ENCODE measurements at regions not wholly inside any gene's neighbourhood (a gene's known extent, or its start where the extent isn't known, plus 50 kb on each side); places are given as distances from the start of the nearest gene placed in this dataset.
"Not testable (repeated sequence)": the region's sequence is repeated elsewhere in the genome, so short reads cannot be mapped to it uniquely, and the experiment has no call there.

DNA sequence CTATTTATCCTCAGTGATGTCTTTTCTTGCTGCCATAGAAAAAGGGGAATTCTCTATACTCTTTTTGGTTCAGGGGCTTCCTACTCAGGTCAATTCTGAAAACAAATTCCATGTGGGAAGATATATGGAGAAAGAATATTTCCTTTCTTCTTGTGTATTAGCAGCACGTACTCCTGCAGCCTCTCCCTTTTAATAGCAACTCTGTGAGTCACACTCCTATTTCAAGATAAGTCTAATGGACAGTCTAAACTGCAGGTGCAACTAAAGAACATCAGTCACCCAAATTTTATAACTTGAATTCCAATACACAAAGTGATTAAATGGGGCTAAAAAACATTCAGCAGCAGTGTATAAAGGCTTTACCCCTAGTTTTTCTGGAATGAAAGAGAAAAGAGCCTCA lies 942.2 kb downstream of the CNTNAP5 start:
- no peaks in the 10 kb centered on the region for H3K36me3 Mint-ChIP-seq (ENCODE audit: low read depth)
- H3K4me3 Mint-ChIP-seq (ENCODE audit: low read depth) = no peak overlapping the region
- H3K27me3 Mint-ChIP-seq (ENCODE audit: low read depth) = no peaks in the 10 kb centered on the region
- DNase-seq (ENCODE audit: low spot score) = no peak
- no peaks in the 10 kb centered on the region for H3K9me3 Mint-ChIP-seq
- H3K27ac Mint-ChIP-seq = no peak overlapping the region
- no peaks in the 10 kb centered on the region for H3K4me1 Mint-ChIP-seq (ENCODE audit: low read depth)
- intact Hi-C loops (cut with micrococcal nuclease) = no loop called here

DNA sequence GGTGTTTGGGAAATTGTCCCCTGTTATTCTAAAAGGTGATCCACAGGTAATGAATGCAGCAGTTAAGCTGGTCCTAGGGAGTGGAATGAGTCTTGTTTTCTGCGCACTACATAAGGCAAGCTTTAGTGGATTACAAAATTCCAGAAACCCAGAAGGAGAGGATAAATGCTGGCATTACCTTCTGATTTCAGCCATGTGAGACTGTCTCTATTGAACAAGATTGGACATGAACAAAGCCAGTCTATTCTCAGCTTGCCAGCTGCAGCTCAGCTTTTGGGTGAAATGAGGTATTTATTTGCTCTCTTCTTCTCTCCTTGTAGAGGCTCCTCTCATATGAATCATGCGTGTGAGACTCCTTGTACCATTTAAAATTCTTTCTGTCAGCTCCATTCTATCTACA lies 944.9 kb downstream of the CNTNAP5 start:
- Mint-ChIP-seq H3K27me3 (ENCODE audit: low read depth) (no peaks in the 10 kb centered on the region), H3K9me3 (no peaks in the 10 kb centered on the region), H3K27ac (no peak overlapping the region), H3K36me3 (ENCODE audit: low read depth) (no peaks in the 10 kb centered on the region), H3K4me3 (ENCODE audit: low read depth) (no peak overlapping the region), H3K4me1 (ENCODE audit: low read depth) (no peaks in the 10 kb centered on the region)
- no peak for DNase-seq (ENCODE audit: low spot score)
- intact Hi-C loops (cut with micrococcal nuclease) = no loop called here

DNA sequence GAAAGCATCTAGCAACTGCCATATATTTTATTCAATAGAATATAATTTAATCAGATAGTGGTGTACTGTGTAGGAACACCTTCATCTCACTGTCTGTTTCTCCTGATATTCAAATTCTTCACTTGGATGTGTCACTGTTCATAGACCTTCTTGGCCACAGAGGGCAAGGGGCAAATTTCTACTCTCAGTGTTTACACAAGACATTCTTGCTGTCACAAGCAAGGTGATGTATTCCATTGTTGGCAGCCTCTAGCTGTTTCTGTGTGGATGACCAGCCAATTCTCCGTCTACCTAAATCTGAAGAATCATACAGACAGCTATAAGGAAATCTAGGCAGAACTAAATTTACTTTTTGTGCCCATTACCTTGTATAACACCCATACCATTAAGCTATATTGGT lies 948.3 kb downstream of the CNTNAP5 start:
- intact Hi-C loops (cut with micrococcal nuclease) = no loop called here
- Mint-ChIP-seq H3K36me3 (ENCODE audit: low read depth) (no peaks in the 10 kb centered on the region), H3K27ac (no peak overlapping the region), H3K9me3 (peaks cover 11% of the 10 kb centered on the region), H3K4me3 (ENCODE audit: low read depth) (no peak overlapping the region), H3K27me3 (ENCODE audit: low read depth) (no peaks in the 10 kb centered on the region), H3K4me1 (ENCODE audit: low read depth) (no peaks in the 10 kb centered on the region)
- DNase-seq (ENCODE audit: low spot score) = no peak

DNA sequence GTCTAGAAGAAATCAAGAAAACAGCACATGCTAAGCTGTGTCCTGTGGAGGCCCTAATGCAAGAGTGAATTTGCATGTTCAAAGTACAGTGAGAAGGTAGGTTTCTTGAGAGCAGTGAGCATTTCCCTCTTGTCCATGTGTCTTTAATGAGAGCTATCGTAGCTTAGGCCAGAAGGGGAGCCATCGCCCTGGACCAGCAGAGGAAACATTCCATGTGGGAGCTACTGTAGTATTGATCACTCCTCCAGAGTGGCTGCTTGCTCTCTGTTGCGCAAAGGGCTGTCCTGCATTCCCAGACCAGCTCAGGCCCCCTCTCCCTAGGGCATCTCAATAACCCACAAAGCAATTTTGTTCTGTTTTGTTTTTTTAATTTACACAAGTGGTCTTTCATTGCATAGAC lies 950.1 kb downstream of the CNTNAP5 start:
- intact Hi-C loops (cut with micrococcal nuclease) = no loop called here
- Mint-ChIP-seq H3K4me3 (ENCODE audit: low read depth) (no peak overlapping the region), H3K4me1 (ENCODE audit: low read depth) (no peaks in the 10 kb centered on the region), H3K9me3 (peaks cover 11% of the 10 kb centered on the region), H3K27me3 (ENCODE audit: low read depth) (no peaks in the 10 kb centered on the region), H3K36me3 (ENCODE audit: low read depth) (no peaks in the 10 kb centered on the region), H3K27ac (no peak overlapping the region)
- no peak for DNase-seq (ENCODE audit: low spot score)

DNA sequence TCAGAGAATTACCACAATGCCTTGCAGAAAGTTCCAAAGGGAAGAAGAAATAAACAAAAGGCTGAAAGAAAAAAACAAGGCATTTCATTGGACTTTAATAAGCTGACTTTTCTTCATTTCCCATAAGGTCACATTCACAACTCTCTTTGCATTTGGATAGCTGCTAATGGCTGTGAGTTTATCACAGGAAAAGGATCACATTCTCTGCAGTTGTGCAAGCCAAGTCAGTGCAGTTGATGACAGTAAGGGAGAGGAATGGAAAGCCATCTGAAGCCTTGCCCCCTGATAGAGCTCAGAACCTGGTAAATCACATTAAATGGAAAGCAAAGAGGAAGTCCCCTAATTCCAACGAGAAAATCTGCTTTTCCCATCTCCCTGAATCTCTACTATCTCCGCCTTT lies 950.6 kb downstream of the CNTNAP5 start:
- no peak overlapping the region for H3K4me3 Mint-ChIP-seq (ENCODE audit: low read depth)
- no peaks in the 10 kb centered on the region for H3K36me3 Mint-ChIP-seq (ENCODE audit: low read depth)
- intact Hi-C loops (cut with micrococcal nuclease) = no loop called here
- H3K27me3 Mint-ChIP-seq (ENCODE audit: low read depth) = no peaks in the 10 kb centered on the region
- H3K9me3 Mint-ChIP-seq = peaks cover 11% of the 10 kb centered on the region
- no peak overlapping the region for H3K27ac Mint-ChIP-seq
- no peak for DNase-seq (ENCODE audit: low spot score)
- H3K4me1 Mint-ChIP-seq (ENCODE audit: low read depth) = no peaks in the 10 kb centered on the region

DNA sequence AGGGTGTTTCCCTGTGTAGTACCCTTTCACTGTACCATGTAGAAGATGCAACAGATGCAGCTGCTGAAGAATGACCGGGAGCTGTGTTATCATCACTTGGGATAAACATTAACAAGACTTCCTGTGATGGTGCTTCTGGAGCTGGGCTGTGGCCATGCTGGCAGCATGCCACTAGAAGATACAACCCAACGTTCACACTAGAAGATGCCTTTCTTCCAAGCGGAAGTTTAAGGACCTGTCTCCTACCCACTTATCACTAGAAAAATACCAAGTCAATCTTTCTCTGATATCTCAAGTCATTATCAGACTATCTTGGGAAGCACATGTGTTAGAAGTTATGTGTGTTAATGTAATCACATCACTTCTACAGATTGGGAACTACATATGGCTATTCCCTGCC lies 953.5 kb downstream of the CNTNAP5 start:
- DNase-seq (ENCODE audit: low spot score) = no peak
- intact Hi-C loops (cut with micrococcal nuclease) = no loop called here
- H3K27me3 Mint-ChIP-seq (ENCODE audit: low read depth) = no peaks in the 10 kb centered on the region

DNA sequence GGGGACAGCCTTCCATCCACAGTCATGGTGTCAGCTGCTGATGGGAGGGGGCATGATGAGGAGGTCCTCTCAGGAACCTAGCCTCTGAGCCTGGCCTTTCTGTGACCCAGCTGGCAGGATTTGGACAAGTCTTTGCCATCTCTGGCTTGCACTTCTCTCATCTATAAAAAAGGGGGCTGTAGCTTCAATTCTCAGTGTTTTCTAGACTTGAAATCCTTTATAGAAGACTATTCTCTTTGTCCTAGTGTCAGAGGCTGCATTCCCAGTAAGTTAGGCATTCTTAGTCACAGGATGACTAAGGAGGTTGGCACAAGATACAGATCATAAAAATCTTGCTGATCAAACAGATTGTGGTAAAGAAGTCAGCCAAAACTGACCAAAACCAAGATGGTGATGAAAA lies 958.5 kb downstream of the CNTNAP5 start:
- no peak for DNase-seq (ENCODE audit: low spot score)
- no peak overlapping the region for H3K4me3 Mint-ChIP-seq (ENCODE audit: low read depth)
- H3K36me3 Mint-ChIP-seq (ENCODE audit: low read depth) = no peaks in the 10 kb centered on the region

More for the DNA sequence above, 953.5 kb downstream of the CNTNAP5 start:
- Mint-ChIP-seq H3K9me3 (peaks cover 11% of the 10 kb centered on the region), H3K27ac (no peak overlapping the region), H3K36me3 (ENCODE audit: low read depth) (no peaks in the 10 kb centered on the region), H3K4me3 (ENCODE audit: low read depth) (no peak overlapping the region), H3K4me1 (ENCODE audit: low read depth) (no peaks in the 10 kb centered on the region)

DNA sequence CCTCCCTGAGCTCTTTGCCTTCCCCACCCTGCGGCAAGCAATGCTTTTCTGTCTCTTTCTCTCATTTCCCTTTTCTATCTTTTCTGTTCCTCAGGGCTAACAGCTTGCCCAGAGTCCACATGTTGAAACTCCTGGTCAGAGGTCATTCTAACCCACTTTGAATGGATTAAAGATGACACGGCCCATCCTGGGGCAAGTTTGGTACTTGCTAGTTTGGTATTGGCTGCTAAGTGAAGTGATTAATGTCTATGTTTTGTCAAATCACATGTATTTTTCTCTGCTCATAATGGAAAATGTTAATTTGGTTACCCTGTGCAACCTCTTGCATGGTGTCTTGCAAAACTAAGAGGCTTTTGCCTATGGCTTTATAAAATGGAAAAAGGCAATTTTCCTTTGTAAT lies 960.2 kb downstream of the CNTNAP5 start:
- Mint-ChIP-seq H3K27ac (no peak overlapping the region), H3K27me3 (ENCODE audit: low read depth) (no peaks in the 10 kb centered on the region), H3K4me1 (ENCODE audit: low read depth) (no peaks in the 10 kb centered on the region), H3K4me3 (ENCODE audit: low read depth) (no peak overlapping the region), H3K9me3 (peaks cover 6% of the 10 kb centered on the region), H3K36me3 (ENCODE audit: low read depth) (no peaks in the 10 kb centered on the region)
- no peak for DNase-seq (ENCODE audit: low spot score)
- intact Hi-C loops (cut with micrococcal nuclease) = no loop called here

More for the DNA sequence above, 958.5 kb downstream of the CNTNAP5 start:
- intact Hi-C loops (cut with micrococcal nuclease) = no loop called here
- Mint-ChIP-seq H3K27me3 (ENCODE audit: low read depth) (no peaks in the 10 kb centered on the region), H3K9me3 (peaks cover 6% of the 10 kb centered on the region), H3K4me1 (ENCODE audit: low read depth) (no peaks in the 10 kb centered on the region), H3K27ac (no peak overlapping the region)

DNA sequence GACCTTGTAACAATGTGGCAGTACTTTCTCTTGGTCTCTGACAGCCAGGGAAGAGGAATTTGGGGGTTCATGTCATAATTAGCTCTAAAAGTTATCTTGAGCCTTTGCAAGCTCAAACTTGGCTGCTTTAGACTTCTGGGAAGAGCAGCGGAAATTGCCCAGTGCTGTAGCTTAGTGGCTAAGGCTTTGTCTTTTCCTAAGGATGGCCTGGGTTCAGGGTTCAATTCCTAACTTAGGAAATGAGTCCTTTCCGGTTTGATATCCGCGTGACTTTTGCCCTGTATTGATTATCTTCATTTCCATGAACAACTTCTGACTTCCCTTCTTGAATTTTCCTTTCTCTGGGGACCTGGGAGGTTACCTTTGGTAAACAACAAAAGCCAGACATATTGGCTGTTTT lies 961.0 kb downstream of the CNTNAP5 start:
- Mint-ChIP-seq H3K36me3 (ENCODE audit: low read depth) (no peaks in the 10 kb centered on the region), H3K27me3 (ENCODE audit: low read depth) (no peaks in the 10 kb centered on the region), H3K9me3 (peaks cover 6% of the 10 kb centered on the region), H3K4me3 (ENCODE audit: low read depth) (no peak overlapping the region), H3K4me1 (ENCODE audit: low read depth) (no peaks in the 10 kb centered on the region), H3K27ac (no peak overlapping the region)
- no peak for DNase-seq (ENCODE audit: low spot score)
- intact Hi-C loops (cut with micrococcal nuclease) = no loop called here

DNA sequence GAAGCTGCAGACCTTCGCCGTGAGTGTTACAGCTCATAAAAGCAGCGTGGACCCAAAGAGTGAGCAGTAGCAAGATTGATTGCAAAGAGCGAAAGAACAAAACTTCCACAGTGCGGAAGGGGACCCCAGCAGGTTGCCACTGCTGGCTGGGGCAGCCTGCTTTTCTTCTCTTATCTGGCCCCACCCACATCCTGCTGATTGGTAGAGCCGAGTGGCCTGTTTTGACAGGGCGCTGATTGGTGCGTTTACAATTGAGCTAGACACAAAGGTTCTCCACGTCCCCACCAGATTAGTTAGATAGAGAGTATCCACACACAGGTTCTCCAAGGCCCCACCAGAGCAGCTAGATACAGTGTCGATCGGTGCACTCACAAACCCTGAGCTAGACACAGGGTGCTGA lies 961.8 kb downstream of the CNTNAP5 start:
- H3K4me3 Mint-ChIP-seq (ENCODE audit: low read depth); H3K36me3 Mint-ChIP-seq (ENCODE audit: low read depth); DNase-seq (ENCODE audit: low spot score); H3K27me3 Mint-ChIP-seq (ENCODE audit: low read depth); H3K27ac Mint-ChIP-seq; intact Hi-C loops (cut with micrococcal nuclease); H3K4me1 Mint-ChIP-seq (ENCODE audit: low read depth); H3K9me3 Mint-ChIP-seq: not testable (repeated sequence)

DNA sequence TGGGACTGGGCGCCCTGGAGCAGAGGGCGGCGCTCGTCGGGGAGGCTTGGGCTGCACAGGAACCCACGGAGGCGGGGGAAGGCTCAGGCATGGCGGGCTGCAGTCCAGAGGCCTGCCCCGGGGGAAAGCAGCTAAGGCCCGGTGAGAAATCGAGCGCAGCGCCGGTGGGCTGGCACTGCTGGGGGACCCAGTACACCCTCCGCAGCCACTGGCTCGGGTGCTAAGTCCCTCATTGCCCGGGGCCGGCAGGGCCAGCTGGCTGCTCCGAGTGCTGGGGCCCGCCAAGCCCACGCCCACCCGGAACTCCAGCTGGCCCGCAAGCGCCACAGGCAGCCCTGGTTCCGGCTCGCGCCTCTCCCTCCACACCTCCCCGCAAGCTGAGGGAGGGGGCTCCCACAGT lies 962.3 kb downstream of the CNTNAP5 start:
- not testable (repeated sequence) for H3K27me3 Mint-ChIP-seq (ENCODE audit: low read depth); H3K4me3 Mint-ChIP-seq (ENCODE audit: low read depth)

DNA sequence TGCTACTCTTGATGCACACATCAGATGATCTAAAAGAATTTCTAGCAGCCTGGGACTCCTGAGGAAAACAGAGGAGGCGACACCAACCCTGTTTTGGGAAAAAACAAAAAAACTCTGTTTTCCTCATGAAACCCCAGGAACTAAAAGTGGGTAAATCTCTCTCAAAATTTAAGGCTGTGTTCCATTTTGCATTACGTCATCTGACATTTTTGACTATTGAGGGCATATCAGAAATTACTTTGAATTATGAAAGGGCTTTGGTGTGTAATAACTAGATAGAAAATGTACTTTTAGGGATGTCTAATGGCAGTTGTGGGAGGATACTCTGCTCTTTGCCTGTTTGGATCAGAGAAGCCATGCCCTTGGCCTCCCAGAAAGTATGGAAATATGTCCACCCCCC lies 963.0 kb downstream of the CNTNAP5 start:
- no peaks in the 10 kb centered on the region for H3K36me3 Mint-ChIP-seq (ENCODE audit: low read depth)
- intact Hi-C loops (cut with micrococcal nuclease) = no loop called here
- no peaks in the 10 kb centered on the region for H3K4me1 Mint-ChIP-seq (ENCODE audit: low read depth)
- H3K27ac Mint-ChIP-seq = no peak overlapping the region
- DNase-seq (ENCODE audit: low spot score) = no peak
- H3K4me3 Mint-ChIP-seq (ENCODE audit: low read depth) = no peak overlapping the region
- no peaks in the 10 kb centered on the region for H3K27me3 Mint-ChIP-seq (ENCODE audit: low read depth)
- peaks cover 9% of the 10 kb centered on the region for H3K9me3 Mint-ChIP-seq

More for the DNA sequence above, 962.3 kb downstream of the CNTNAP5 start:
- H3K27ac Mint-ChIP-seq; H3K36me3 Mint-ChIP-seq (ENCODE audit: low read depth); DNase-seq (ENCODE audit: low spot score); H3K9me3 Mint-ChIP-seq; H3K4me1 Mint-ChIP-seq (ENCODE audit: low read depth); intact Hi-C loops (cut with micrococcal nuclease): not testable (repeated sequence)

DNA sequence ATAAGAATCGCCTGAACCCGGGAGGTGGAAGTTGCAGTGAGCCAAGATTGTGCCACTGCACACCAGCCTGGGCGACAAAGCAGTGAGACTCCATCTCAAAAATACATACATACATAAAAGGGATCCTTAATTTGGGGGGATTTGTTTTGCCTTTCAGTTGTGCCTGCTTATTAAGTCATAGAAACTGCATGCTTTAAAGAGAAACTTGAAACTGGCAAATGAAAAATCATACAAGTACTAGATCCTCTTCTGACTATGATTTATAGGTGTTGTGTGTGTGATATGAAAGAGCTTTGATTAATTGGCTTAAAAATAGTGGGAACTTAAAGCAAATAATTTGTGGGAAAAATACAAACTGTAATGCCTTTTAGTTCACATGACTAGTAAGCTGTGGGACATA lies 963.7 kb downstream of the CNTNAP5 start:
- H3K4me3 Mint-ChIP-seq (ENCODE audit: low read depth) = no peak overlapping the region

DNA sequence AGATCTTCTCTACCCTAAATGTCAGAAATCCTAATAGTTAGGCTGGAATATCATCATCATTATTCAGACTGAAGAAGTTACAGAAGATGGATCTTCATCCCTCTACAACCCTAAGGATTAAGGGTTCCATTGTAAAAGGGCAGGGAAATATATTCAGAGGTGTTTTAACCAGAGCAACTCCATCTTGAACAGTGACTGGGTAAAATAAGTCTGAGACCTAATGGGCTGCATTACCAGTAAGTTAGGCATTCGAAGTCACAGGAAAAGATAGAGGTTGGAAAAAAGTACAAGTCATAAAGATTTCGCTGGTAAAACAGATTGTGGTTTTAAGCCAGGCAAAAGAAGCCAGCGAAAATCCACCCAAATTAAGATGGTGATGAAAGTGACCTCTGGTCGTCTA lies 968.7 kb downstream of the CNTNAP5 start:
- intact Hi-C loops (cut with micrococcal nuclease) = no loop called here
- Mint-ChIP-seq H3K9me3 (peaks cover 7% of the 10 kb centered on the region), H3K36me3 (ENCODE audit: low read depth) (no peaks in the 10 kb centered on the region), H3K27me3 (ENCODE audit: low read depth) (no peaks in the 10 kb centered on the region), H3K27ac (no peak overlapping the region), H3K4me3 (ENCODE audit: low read depth) (no peak overlapping the region), H3K4me1 (ENCODE audit: low read depth) (no peaks in the 10 kb centered on the region)
- no peak for DNase-seq (ENCODE audit: low spot score)

More for the DNA sequence above, 963.7 kb downstream of the CNTNAP5 start:
- Mint-ChIP-seq H3K4me1 (ENCODE audit: low read depth) (no peaks in the 10 kb centered on the region), H3K36me3 (ENCODE audit: low read depth) (no peaks in the 10 kb centered on the region), H3K27me3 (ENCODE audit: low read depth) (no peaks in the 10 kb centered on the region), H3K9me3 (peaks cover 10% of the 10 kb centered on the region), H3K27ac (no peak overlapping the region)
- no peak for DNase-seq (ENCODE audit: low spot score)
- intact Hi-C loops (cut with micrococcal nuclease) = no loop called here
